Neural cell (in vitro differentiated cells): ENCODE measurements at regions not wholly inside any gene's neighbourhood (a gene's known extent, or its start where the extent isn't known, plus 50 kb on each side); places are given as distances from the start of the nearest gene placed in this dataset.

Experiments used
- H2AFZ ChIP-seq: fragments of 200-600, 300-800 bp; sonication (generic), shearing (Covaris generic); 2 replicates; pipeline ENCODE4 v1.6.0; 2014; ENCODE audit warnings: low read depth, mild to moderate bottlenecking, antibody characterized with exemption, low read length, moderate library complexity
- H3F3A ChIP-seq: fragments of 200-600 bp; shearing (Covaris generic); 2 replicates; pipeline ENCODE4 v1.6.1; 2016; ENCODE audit warnings: mild to moderate bottlenecking, moderate library complexity, mixed read lengths, antibody characterized with exemption, low read length; ENCODE audit not compliant: insufficient read depth, poor library complexity, severe bottlenecking
- H3K27ac ChIP-seq: fragments of 200-600, 300-800 bp; sonication (generic), shearing (Covaris generic); 2 replicates; pipeline ENCODE4 v1.5.1; 2014; ENCODE audit warnings: mild to moderate bottlenecking, low read length, moderate library complexity
- H3K27me3 ChIP-seq: fragments of 300-800, 200-600 bp; sonication (generic), shearing (Covaris generic); 2 replicates; pipeline ENCODE4 v1.6.0; 2014; ENCODE audit warnings: mild to moderate bottlenecking, low read depth, low read length, moderate library complexity; ENCODE audit not compliant: insufficient read depth
- H3K36me3 ChIP-seq: fragments of 300-800, 200-600 bp; sonication (generic), shearing (Covaris generic); 2 replicates; pipeline ENCODE4 v1.5.1; 2014; ENCODE audit warnings: mild to moderate bottlenecking, antibody characterized with exemption, low read length, moderate library complexity; ENCODE audit not compliant: insufficient read depth
- H3K4me2 ChIP-seq: fragments of 300-800, 200-600 bp; sonication (generic), shearing (Covaris generic); 2 replicates; pipeline ENCODE4 v1.6.0; 2014; ENCODE audit warnings: mild to moderate bottlenecking, low read length
- H3K4me3 ChIP-seq: fragments of 300-800, 200-600 bp; sonication (generic), shearing (Covaris generic); 2 replicates; pipeline ENCODE4 v1.5.1; 2014; ENCODE audit warnings: mild to moderate bottlenecking, low read length, moderate library complexity
- H3K79me2 ChIP-seq: fragments of 200-600 bp; shearing (Covaris generic); replicated peaks from 2 replicates; pipeline ENCODE4 v1.6.0; 2014; ENCODE audit warnings: mild to moderate bottlenecking, low read length, moderate library complexity; ENCODE audit not compliant: insufficient read depth
- H3K9ac ChIP-seq: fragments of 300-800, 200-600 bp; sonication (generic), shearing (Covaris generic); 2 replicates; pipeline ENCODE4 v1.6.1; 2016; ENCODE audit warnings: mild to moderate bottlenecking, low read length, mixed read lengths
- H3K9me2 ChIP-seq: fragments of 200-600 bp; shearing (Covaris generic); 2 replicates; pipeline ENCODE4 v1.6.1; 2016; ENCODE audit warnings: mild to moderate bottlenecking, low read length, mixed read lengths; ENCODE audit not compliant: insufficient read depth
- H3K9me3 ChIP-seq: fragments of 200-600, 300-800 bp; sonication (generic), shearing (Covaris generic); 2 replicates; pipeline ENCODE4 v1.6.1; 2016; ENCODE audit warnings: mild to moderate bottlenecking, mixed run types, low read length, moderate library complexity, mixed read lengths
- H4K20me1 ChIP-seq: fragments of 200-600 bp; shearing (Covaris generic); 2 replicates; pipeline ENCODE4 v1.6.1; 2016; ENCODE audit warnings: mild to moderate bottlenecking, mixed run types; ENCODE audit not compliant: insufficient read depth
- EP300 ChIP-seq: fragments of 450-650 bp; conservative IDR thresholded peaks from 2 replicates; pipeline ENCODE4 v1.6.1; 2014; ENCODE audit warnings: antibody characterized with exemption, mild to moderate bottlenecking, moderate library complexity; ENCODE audit not compliant: poor library complexity, severe bottlenecking
- EZH2 ChIP-seq: fragments of 200-600, 300-800 bp; shearing (Covaris generic), sonication (generic); IDR thresholded peaks from 2 replicates; pipeline ENCODE4 v1.6.1; 2014; ENCODE audit warnings: antibody characterized with exemption, low read length, borderline replicate concordance, mild to moderate bottlenecking; ENCODE audit not compliant: insufficient read depth, poor library complexity, severe bottlenecking
- MXI1 ChIP-seq: fragments of 450-650 bp; conservative IDR thresholded peaks from 2 replicates; pipeline ENCODE4 v1.6.1; 2014; ENCODE audit warnings: antibody characterized with exemption, mild to moderate bottlenecking; ENCODE audit not compliant: poor library complexity, severe bottlenecking
- POLR2AphosphoS5 ChIP-seq: IDR thresholded peaks from 2 replicates; pipeline ENCODE4 v1.6.1; 2012
- RAD21 ChIP-seq: fragments of 450-650 bp; conservative IDR thresholded peaks from 2 replicates; pipeline ENCODE4 v1.6.1; 2014; ENCODE audit warnings: antibody characterized with exemption, mild to moderate bottlenecking, moderate library complexity
- SMC3 ChIP-seq: fragments of 450-650 bp; conservative IDR thresholded peaks from 2 replicates; pipeline ENCODE4 v1.6.1; 2014; ENCODE audit warnings: antibody characterized with exemption, mild to moderate bottlenecking, moderate library complexity; ENCODE audit not compliant: poor library complexity
- TAF1 ChIP-seq: IDR thresholded peaks from 2 replicates; pipeline ENCODE4 v1.6.1; 2012; ENCODE audit warnings: low read depth
- TF ChIP-seq, protein P1 (sequence below): IDR thresholded peaks from 2 replicates; pipeline ENCODE4 v1.6.1; 2012; ENCODE audit warnings: borderline replicate concordance
- TF ChIP-seq, protein P2 (sequence below): fragments of 450-650 bp; IDR thresholded peaks from 2 replicates; pipeline ENCODE4 v1.5.1; 2014; ENCODE audit warnings: antibody characterized with exemption, mild to moderate bottlenecking, moderate library complexity; ENCODE audit not compliant: poor library complexity, severe bottlenecking

GRCh38 chr13:76025392-76025791, 389.3 kb downstream of the LMO7 start:
- H2AFZ ChIP-seq = no peak overlapping the region
- H3K79me2 ChIP-seq = no peaks in the 10 kb centered on the region
- H3F3A ChIP-seq = no peaks in the 10 kb centered on the region
- no peak overlapping the region for H3K4me2 ChIP-seq
- TF ChIP-seq RAD21 = no peak
- TF ChIP-seq, protein P1, sequence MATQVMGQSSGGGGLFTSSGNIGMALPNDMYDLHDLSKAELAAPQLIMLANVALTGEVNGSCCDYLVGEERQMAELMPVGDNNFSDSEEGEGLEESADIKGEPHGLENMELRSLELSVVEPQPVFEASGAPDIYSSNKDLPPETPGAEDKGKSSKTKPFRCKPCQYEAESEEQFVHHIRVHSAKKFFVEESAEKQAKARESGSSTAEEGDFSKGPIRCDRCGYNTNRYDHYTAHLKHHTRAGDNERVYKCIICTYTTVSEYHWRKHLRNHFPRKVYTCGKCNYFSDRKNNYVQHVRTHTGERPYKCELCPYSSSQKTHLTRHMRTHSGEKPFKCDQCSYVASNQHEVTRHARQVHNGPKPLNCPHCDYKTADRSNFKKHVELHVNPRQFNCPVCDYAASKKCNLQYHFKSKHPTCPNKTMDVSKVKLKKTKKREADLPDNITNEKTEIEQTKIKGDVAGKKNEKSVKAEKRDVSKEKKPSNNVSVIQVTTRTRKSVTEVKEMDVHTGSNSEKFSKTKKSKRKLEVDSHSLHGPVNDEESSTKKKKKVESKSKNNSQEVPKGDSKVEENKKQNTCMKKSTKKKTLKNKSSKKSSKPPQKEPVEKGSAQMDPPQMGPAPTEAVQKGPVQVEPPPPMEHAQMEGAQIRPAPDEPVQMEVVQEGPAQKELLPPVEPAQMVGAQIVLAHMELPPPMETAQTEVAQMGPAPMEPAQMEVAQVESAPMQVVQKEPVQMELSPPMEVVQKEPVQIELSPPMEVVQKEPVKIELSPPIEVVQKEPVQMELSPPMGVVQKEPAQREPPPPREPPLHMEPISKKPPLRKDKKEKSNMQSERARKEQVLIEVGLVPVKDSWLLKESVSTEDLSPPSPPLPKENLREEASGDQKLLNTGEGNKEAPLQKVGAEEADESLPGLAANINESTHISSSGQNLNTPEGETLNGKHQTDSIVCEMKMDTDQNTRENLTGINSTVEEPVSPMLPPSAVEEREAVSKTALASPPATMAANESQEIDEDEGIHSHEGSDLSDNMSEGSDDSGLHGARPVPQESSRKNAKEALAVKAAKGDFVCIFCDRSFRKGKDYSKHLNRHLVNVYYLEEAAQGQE = no peak
- TF ChIP-seq MXI1 = no peak
- no peak for TF ChIP-seq TAF1
- no peak for TF ChIP-seq EP300
- H4K20me1 ChIP-seq = no peaks in the 10 kb centered on the region
- H3K36me3 ChIP-seq = no peaks in the 10 kb centered on the region
- no peaks in the 10 kb centered on the region for H3K9me3 ChIP-seq
- H3K4me3 ChIP-seq = no peak overlapping the region
- no peaks in the 10 kb centered on the region for H3K9me2 ChIP-seq
- H3K9ac ChIP-seq = no peak overlapping the region
- no peak overlapping the region for H3K27ac ChIP-seq
- H3K27me3 ChIP-seq = no peaks in the 10 kb centered on the region

DNA sequence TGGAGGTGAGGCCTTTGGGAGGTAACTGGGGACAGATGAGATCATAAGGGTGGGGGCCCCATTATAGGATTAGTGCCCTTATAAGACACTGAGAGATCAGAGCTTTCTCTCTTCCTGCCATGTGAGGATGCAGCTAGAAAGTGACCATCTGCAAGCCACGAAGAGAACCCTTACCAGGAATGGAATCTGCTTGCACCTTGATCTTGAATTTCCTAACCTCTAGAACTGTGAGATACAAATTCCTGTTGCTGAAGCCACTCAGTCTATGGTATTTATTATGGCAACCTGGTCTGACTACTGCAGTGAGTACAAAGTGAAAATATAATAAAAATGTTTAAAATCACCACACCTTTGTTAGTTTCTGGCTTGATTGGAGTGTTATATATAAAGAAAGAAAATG, 388.0 kb downstream of the LMO7 start:
- Histone ChIP-seq H2AFZ (no peak overlapping the region), H3K27me3 (no peaks in the 10 kb centered on the region), H3K4me2 (no peak overlapping the region), H3K4me3 (no peak overlapping the region), H3K9ac (no peak overlapping the region), H4K20me1 (no peaks in the 10 kb centered on the region), H3K36me3 (no peaks in the 10 kb centered on the region), H3K79me2 (no peaks in the 10 kb centered on the region), H3K27ac (no peak overlapping the region), H3K9me3 (no peaks in the 10 kb centered on the region), H3K9me2 (no peaks in the 10 kb centered on the region), H3F3A (no peaks in the 10 kb centered on the region)
- TF ChIP-seq SMC3 (no peak), POLR2AphosphoS5 (no peak), EZH2 (no peak), MXI1 (no peak), RAD21 (no peak), EP300 (no peak), TAF1 (no peak)
- TF ChIP-seq, protein P1 = no peak
- TF ChIP-seq, protein P2, sequence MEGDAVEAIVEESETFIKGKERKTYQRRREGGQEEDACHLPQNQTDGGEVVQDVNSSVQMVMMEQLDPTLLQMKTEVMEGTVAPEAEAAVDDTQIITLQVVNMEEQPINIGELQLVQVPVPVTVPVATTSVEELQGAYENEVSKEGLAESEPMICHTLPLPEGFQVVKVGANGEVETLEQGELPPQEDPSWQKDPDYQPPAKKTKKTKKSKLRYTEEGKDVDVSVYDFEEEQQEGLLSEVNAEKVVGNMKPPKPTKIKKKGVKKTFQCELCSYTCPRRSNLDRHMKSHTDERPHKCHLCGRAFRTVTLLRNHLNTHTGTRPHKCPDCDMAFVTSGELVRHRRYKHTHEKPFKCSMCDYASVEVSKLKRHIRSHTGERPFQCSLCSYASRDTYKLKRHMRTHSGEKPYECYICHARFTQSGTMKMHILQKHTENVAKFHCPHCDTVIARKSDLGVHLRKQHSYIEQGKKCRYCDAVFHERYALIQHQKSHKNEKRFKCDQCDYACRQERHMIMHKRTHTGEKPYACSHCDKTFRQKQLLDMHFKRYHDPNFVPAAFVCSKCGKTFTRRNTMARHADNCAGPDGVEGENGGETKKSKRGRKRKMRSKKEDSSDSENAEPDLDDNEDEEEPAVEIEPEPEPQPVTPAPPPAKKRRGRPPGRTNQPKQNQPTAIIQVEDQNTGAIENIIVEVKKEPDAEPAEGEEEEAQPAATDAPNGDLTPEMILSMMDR = no peak
